Calu3 (cell line): ENCODE measurements at regions not wholly inside any gene's neighbourhood (a gene's known extent, or its start where the extent isn't known, plus 50 kb on each side); places are given as distances from the start of the nearest gene placed in this dataset.

Source experiments
- BruUV-seq: library from RNA; stranded (reverse); fragments of 400-500 nt; replicated peaks from 2 replicates; lab custom pipeline; 2021; lab: Mats Ljungman, UMichigan
- CTCF ChIA-PET: fragments of 300-600 bp; sonication (Branson Sonifier 250); formaldehyde crosslinking; loops from one replicate; lab custom pipeline; 2022; ENCODE audit warnings: antibody characterized with exemption; lab: Charles Lee
- DNase-seq: peaks from one replicate; pipeline ENCODE4 v3.0.0; 2022
- H3K27ac Mint-ChIP-seq: one replicate; pipeline ENCODE4 v1.8.0; 2022; ENCODE audit warnings: mixed read lengths; ENCODE audit not compliant: unreplicated experiment
- H3K27me3 Mint-ChIP-seq: one replicate; pipeline ENCODE4 v1.8.0; 2022; ENCODE audit warnings: mixed read lengths; ENCODE audit not compliant: unreplicated experiment
- H3K36me3 Mint-ChIP-seq: one replicate; pipeline ENCODE4 v1.8.0; 2022; ENCODE audit warnings: mild to moderate bottlenecking, moderate library complexity, mixed read lengths; ENCODE audit not compliant: insufficient read depth, unreplicated experiment
- H3K4me1 Mint-ChIP-seq: one replicate; pipeline ENCODE4 v1.8.0; 2022; ENCODE audit warnings: mild to moderate bottlenecking, low read depth, mixed read lengths; ENCODE audit not compliant: unreplicated experiment
- H3K4me3 Mint-ChIP-seq: one replicate; pipeline ENCODE4 v1.8.0; 2022; ENCODE audit warnings: mild to moderate bottlenecking, low read depth, moderate library complexity, mixed read lengths; ENCODE audit not compliant: unreplicated experiment
- H3K9me3 Mint-ChIP-seq: one replicate; pipeline ENCODE4 v1.8.0; 2022; ENCODE audit warnings: low read depth, mixed read lengths; ENCODE audit not compliant: unreplicated experiment
- intact Hi-C: fragments of 100-400 bp; cut with micrococcal nuclease; formaldehyde crosslinking; loops from one replicate; pipeline ENCODE4 v1.10.0; 2022; ENCODE audit not compliant: unreplicated experiment
- TF ChIP-seq, protein P1 (sequence below): fragments of 200-600 bp; IDR thresholded peaks from one replicate; pipeline ENCODE4 v1.8.0; 2022; ENCODE audit warnings: antibody characterized with exemption; ENCODE audit not compliant: unreplicated experiment

DNA sequence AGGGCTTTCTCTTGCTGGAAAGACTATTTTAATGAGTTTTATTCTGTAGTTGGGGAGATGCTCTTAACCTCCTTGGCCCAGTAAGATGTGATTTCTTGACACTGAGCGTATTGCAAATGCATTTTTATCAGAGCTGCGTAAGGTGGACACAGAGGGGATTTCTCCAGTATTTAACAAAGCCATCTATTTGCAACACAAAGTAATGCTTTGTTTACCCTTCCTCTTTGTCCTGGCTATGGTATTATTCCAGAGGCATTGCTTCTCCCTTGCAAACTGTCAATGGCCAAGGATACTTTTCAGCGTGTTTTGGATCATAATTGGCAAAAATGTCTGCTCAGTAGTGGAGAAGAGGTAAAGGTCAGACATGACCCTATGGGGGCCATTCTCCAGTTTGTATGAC is 90.8 kb upstream of the PIK3C3 start:
- BruUV-seq = no TSS peak
- TF ChIP-seq, protein P1, sequence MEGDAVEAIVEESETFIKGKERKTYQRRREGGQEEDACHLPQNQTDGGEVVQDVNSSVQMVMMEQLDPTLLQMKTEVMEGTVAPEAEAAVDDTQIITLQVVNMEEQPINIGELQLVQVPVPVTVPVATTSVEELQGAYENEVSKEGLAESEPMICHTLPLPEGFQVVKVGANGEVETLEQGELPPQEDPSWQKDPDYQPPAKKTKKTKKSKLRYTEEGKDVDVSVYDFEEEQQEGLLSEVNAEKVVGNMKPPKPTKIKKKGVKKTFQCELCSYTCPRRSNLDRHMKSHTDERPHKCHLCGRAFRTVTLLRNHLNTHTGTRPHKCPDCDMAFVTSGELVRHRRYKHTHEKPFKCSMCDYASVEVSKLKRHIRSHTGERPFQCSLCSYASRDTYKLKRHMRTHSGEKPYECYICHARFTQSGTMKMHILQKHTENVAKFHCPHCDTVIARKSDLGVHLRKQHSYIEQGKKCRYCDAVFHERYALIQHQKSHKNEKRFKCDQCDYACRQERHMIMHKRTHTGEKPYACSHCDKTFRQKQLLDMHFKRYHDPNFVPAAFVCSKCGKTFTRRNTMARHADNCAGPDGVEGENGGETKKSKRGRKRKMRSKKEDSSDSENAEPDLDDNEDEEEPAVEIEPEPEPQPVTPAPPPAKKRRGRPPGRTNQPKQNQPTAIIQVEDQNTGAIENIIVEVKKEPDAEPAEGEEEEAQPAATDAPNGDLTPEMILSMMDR = no peak
- intact Hi-C loops = no loop called here
- CTCF ChIA-PET = no interaction called here
- Mint-ChIP-seq H3K27ac (no peak overlapping the region), H3K4me1 (no peaks in the 10 kb centered on the region), H3K9me3 (no peaks in the 10 kb centered on the region), H3K27me3 (peaks cover 42% of the 10 kb centered on the region), H3K4me3 (no peak overlapping the region), H3K36me3 (no peaks in the 10 kb centered on the region)
- DNase-seq = no peak

DNA sequence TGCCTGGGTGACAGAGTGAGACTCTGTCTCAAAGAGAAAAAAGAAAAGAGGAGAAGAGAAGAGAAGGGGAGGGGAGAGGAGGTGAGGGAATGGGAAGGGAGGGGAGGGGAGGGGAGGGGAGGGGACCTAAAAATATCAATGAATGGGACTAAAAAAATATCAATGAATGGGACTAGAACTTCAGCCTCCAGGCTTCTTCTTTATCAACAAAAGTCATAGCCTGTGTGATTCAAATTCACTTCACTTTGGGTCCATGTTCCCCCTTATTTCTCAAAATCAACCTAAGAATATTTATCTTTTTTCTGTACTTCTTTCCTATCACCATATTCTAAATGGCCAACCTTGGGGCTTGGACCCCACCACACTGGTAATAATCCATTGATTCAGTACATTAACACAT is 92.1 kb upstream of the PIK3C3 start:
- BruUV-seq = no TSS peak
- H3K4me3 Mint-ChIP-seq = no peak overlapping the region
- no peak for DNase-seq
- CTCF ChIA-PET = no interaction called here
- peaks cover 42% of the 10 kb centered on the region for H3K27me3 Mint-ChIP-seq
- intact Hi-C loops = no loop called here
- TF ChIP-seq, protein P1 = no peak
- H3K36me3 Mint-ChIP-seq = no peaks in the 10 kb centered on the region
- H3K27ac Mint-ChIP-seq = no peak overlapping the region
- H3K9me3 Mint-ChIP-seq = no peaks in the 10 kb centered on the region
- H3K4me1 Mint-ChIP-seq = no peaks in the 10 kb centered on the region

DNA sequence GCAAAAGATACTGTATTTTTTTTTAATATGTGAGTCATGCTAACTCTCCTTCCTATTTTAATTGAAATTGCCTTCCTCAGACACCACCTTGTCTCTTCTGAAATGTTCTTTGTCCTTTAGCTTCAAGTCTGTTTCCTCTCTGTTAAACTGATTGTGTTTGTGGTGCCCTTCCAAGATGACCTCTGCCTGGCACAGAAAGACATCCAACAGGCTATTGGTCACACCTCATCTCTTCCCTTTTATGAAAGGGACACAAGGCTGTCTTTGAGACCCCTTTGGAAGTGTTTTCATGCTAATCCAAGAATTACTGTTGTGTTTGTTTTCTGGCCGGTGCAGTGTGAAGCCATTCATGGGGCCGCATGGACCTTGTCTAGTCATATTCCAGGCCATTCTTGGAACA is 94.0 kb upstream of the PIK3C3 start:
- TF ChIP-seq, protein P1 = no peak
- CTCF ChIA-PET = interaction anchor here (0.5 kb wide), 1 partner anchor 190 kb away, joined by 3 read pairs; no protein-coding TSS in a partner anchor
- Mint-ChIP-seq H3K4me3 (no peak overlapping the region), H3K27ac (no peak overlapping the region), H3K4me1 (no peaks in the 10 kb centered on the region), H3K27me3 (peaks cover 42% of the 10 kb centered on the region), H3K9me3 (no peaks in the 10 kb centered on the region), H3K36me3 (no peaks in the 10 kb centered on the region)
- BruUV-seq = no TSS peak
- intact Hi-C loops = no loop called here
- DNase-seq = no peak

DNA sequence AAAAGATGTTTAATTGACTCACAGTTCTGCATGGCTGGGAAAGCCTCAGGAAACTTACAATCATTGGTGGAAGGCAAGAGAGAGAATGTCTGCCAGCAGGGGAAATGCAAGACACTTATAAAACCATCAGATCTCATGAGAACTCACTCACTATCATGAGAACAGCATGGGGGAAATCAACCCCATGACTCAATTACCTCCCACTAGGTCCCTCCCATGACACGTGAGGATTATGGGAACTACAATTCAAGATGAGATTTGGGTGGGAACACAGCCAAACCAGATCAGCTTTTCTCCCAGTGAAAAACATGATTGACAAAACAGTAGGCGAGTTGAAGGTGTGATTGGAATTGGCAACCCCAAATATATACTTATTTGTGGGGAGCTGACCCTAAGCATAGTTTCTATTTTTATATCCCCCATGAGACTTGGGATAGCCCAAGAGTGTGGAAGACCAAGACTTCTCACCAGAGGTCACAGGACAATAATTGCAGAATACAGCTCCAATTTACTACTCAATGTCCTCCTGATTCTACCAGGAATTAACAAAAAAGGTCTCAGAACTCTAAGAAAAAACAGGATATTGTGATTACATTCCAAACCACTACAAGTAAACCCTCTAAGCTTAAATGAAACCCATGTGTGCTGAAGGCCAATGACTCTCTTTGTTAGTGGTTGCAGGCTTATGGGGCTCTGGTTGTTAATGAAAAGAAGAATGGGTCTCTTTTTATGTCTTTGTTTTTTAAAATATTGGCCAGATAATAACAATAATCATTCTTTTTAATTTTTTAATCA is 96.1 kb upstream of the PIK3C3 start:
- no peaks in the 10 kb centered on the region for H3K36me3 Mint-ChIP-seq
- CTCF ChIA-PET = no interaction called here
- no peak for DNase-seq
- no peak overlapping the region for H3K27ac Mint-ChIP-seq
- TF ChIP-seq, protein P1 = no peak
- no peak overlapping the region for H3K4me3 Mint-ChIP-seq
- H3K4me1 Mint-ChIP-seq = no peaks in the 10 kb centered on the region
- BruUV-seq = no TSS peak
- intact Hi-C loops = no loop called here
- H3K9me3 Mint-ChIP-seq = peaks cover 2% of the 10 kb centered on the region
- H3K27me3 Mint-ChIP-seq = peaks cover 33% of the 10 kb centered on the region
